HG02852 (cell line): ENCODE measurements at regions not wholly inside any gene's neighbourhood (a gene's known extent, or its start where the extent isn't known, plus 50 kb on each side); places are given as distances from the start of the nearest gene placed in this dataset.
"Not testable (repeated sequence)": the region's sequence is repeated elsewhere in the genome, so short reads cannot be mapped to it uniquely, and the experiment has no call there.

Experiments used
- ATAC-seq: cut with Tn5 transposase; IDR thresholded peaks from one replicate; pipeline ENCODE4 v1.9.1; 2021; ENCODE audit warnings: mild to moderate bottlenecking, moderate library complexity; ENCODE audit not compliant: unreplicated experiment

DNA sequence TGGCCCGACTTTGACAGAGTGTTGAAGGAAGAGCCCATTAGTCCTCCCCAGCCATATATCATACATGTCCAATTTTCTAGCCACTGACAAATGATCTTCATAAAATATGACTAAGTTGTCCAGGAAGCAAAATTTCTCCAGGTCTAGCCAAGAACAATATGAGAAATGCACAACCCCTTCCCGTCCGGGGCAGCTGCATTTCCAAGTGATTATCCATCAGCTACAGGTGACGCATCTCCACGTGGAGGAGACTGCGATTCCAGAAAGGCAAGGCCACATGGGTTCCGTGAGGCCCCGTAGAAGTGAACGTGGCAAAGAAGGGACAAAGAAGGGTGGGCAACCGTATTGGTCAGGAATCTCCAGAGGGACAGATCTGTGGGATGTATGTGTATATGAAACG, 118.6 kb downstream of the ATP6V0E2 start:
- ATAC-seq, result not testable (repeated sequence)

- not testable (repeated sequence) for ATAC-seq
Observed at GRCh38 chr7:149995369-149996026, 121.7 kb downstream of the ATP6V0E2 start.

- ATAC-seq, result not testable (repeated sequence)
Observed at GRCh38 chr7:150000780-150001599, 127.2 kb downstream of the ATP6V0E2 start.

DNA sequence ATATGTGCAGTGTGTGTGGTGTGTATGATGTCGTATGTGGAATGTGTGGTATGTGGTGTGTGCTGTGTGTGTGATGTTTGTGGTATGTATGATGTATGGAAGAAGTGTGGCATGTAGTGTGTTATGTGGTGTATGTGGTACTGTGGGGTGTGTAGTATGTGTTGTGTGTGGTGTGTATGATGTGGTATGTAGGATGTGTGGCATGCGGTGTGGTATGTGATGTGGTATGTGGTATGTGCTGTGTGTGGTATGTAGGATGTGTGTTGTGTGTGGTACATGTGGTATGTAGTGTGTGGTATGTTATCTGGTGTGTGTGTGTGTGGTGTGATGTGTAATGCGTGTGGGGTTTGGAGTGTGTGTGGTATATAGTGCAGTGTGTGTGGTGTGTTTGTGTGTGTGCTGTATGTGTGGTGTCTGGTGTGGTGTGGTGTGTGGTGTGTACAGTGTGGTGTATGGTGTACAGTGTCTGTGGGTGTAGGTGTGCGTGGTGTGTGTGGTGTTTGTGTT, 129.6 kb downstream of the ATP6V0E2 start:
- no peak for ATAC-seq

GRCh38 chr7:150003973-150004372, 130.2 kb downstream of the ATP6V0E2 start:
- ATAC-seq, result not testable (repeated sequence)

- not testable (repeated sequence) for ATAC-seq
Observed at GRCh38 chr7:150004843-150005242, 131.1 kb downstream of the ATP6V0E2 start.

DNA sequence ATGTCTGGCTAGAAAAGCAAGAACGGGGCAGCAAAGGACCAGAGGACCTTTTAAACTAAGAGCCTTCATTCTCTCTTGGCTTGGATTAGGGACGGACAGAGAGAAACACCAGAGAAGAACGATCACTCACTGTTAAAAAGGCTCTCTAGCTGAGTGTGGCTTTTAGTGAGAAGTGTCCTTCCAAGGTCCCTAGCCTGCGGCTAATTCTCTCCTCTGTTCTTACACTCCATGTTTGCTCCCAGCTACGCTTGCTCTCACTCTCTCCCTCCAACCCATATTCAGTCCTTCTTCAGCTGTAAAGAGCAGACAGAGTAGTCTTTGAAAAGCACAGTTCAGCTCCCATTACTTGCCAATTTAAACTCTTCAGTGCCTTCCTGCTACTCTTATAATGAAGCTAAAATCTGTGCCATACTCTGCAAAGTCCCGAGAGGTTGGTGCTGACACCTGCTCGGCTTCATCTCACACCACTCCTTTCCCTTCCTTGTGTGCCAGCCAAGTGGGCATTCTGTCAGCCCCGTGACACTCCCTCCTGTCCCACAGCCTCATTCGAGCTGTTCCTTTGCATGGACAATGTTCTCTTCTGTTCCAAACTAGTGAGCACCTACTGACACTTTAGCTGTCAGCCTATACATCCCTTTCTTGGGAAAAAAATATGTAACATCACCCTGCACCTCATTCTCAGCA, 136.0 kb downstream of the ATP6V0E2 start:
- ATAC-seq, result not testable (repeated sequence)

GRCh38 chr7:150016651-150017189, 143.0 kb downstream of the ATP6V0E2 start:
- not testable (repeated sequence) for ATAC-seq

DNA sequence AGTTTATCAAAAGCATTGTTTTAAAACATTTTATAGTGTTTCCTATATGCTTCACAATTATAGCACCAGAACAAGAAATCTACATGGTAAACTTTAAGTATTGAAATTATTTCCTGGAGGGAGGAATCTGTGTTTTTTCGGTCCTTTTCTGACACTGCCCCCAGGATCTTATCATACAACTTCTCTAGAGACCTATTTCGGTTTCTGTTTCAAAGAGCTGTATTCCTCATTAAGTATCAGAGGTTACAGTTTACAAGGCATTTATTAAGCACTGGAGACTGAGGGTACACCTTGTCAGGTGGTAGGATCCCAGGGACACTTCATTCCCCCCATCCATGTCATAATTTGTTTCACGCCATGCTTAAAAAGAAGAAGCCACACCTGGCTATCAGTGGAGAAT, 146.4 kb downstream of the ATP6V0E2 start:
- ATAC-seq, result not testable (repeated sequence)

- not testable (repeated sequence) for ATAC-seq
Observed at GRCh38 chr7:150024550-150025490, 151.1 kb downstream of the ATP6V0E2 start.

DNA sequence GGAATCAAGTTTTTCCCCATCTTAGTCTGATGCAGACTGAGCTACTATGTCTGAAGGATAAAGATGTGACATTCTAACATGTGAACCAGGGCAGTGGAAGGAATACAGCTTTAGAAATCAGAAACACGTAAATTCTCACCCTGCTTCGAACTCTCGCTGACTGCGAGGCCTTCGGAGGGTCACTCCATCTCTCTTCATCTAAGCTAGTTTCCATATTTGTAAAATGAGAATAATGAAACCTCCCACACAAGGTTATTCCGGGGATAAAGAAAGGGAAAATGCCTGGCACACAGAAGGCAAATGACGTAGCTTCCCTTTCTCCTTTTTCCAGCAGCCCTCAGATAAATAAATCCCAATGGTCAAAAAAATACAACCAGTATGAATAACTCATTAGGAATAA, 152.0 kb downstream of the ATP6V0E2 start:
- not testable (repeated sequence) for ATAC-seq

DNA sequence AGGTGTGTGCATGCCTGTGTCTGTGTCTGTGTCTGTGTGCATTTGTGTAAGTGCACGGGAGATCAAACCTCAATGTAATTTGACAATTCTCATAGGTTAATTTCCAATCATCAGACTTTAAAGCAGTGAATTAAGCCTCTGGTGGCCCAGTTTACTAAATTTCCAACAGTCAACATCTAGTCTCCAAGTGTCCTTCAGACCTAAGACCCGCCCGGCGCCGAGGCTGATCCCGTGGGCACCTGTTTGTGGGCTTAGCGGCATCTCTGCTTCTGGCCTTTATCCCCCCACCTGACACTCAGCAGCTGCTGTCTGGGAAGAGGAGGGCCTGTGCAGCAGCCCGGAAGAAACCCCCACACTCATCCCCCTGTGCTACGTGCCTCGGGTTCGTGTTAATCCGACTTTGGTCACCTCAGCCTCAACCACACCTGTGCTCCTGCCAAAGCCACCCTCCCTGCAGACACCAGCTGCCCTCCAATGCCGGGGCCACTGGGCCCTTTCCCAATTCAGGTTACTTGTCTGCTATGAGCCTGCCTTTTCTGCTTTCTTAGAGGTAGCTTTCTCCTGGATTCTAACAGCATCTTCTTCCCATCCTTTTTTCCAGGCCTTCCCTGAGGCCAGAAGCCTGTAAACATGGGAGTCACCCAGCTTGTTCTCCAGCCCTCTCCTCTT, 154.7 kb downstream of the ATP6V0E2 start:
- not testable (repeated sequence) for ATAC-seq

GRCh38 chr7:150029013-150029389, 155.2 kb downstream of the ATP6V0E2 start:
- ATAC-seq, result not testable (repeated sequence)

- not testable (repeated sequence) for ATAC-seq
Observed at GRCh38 chr7:150031733-150032132, 158.0 kb downstream of the ATP6V0E2 start.

DNA sequence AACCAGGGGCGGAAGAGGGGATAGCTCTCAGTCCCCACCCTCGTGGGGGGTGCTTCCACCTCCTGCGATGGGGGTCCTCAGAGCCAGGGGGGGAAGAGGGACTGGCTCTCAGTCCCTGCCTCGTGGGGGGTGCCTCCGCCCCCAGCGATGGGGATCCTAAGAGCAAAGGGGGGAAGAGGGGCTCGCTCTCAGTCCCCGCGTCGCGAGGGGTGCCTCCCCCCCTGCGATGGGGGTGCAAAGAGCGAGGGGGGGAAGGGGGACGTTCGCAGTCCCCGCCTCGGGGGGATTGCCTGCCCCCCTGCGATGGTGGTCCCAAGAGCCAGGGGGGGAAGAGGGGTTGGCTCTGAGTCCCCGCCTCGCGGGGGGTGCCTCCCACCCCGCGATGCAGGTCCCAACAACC, 159.9 kb downstream of the ATP6V0E2 start:
- ATAC-seq, result not testable (repeated sequence)

- not testable (repeated sequence) for ATAC-seq
Observed at GRCh38 chr7:150035769-150036168, 162.0 kb downstream of the ATP6V0E2 start.

DNA sequence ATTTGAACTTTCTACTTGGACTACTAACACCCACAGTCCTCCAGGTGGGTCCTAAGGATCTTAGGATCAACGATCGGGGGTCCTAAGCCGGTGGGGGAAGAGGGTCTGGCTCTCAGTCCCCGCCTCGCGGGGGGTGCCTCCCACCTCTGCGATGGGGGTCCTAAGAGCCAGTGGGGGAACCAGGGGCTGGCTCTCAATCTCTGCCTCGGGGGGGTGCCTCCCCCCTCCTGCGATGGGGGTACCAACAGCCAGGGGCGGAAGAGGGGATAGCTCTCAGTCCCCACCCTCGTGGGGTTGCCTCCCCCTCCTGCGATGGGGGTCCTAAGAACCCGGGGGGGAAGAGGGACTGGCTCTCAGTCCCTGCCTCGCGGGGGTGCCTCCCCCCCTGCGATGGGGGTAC, 165.3 kb downstream of the ATP6V0E2 start:
- ATAC-seq, result not testable (repeated sequence)

DNA sequence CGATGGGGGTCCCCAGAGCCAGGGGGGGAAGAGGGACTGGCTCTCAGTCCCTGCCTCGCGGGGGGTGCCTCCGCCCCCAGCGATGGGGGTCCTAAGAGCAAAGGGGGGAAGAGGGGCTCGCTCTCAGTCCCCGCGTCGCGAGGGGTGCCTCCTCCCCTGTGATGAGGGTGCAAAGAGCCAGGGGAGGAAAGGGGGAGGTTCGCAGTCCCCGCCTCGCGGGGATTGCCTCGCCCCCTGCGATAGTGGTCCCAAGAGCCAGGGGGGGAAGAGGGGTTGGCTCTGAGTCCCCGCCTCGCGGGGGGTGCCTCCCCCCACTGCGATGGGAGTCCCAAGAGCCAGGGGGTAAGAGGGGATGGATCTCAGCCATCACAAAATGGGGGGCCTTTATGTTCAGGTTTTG, 168.5 kb downstream of the ATP6V0E2 start:
- ATAC-seq, result not testable (repeated sequence)

DNA sequence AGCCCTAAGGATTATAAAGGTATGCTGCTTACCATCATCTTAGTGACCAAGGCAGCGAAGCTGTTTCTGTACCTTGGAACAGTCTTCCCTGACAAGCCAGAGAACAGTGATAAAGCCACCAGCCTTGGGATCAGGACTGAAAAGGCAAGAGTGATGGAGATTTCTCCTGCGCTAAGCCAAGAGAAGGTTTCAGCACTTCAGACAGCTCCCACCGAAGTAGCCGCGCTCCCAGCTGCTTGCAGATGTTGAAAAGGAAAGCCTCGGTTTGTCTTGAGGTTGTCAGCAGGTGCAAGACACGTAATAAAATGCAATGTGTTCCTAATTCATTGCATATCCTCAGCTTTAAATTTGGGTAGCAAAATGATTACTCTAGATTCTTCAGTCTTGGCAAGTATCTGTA, 171.0 kb downstream of the ATP6V0E2 start:
- not testable (repeated sequence) for ATAC-seq
